Ishikawa (cell line): ENCODE measurements at regions not wholly inside any gene's neighbourhood (a gene's known extent, or its start where the extent isn't known, plus 50 kb on each side); places are given as distances from the start of the nearest gene placed in this dataset.

ENCODE experiments used
- CEBPB ChIP-seq: IDR thresholded peaks from 2 replicates; pipeline ENCODE4 v1.6.1; 2012
- CREB1 ChIP-seq: IDR thresholded peaks from 2 replicates; pipeline ENCODE4 v1.6.1; 2012; ENCODE audit warnings: low read depth
- EGR1 ChIP-seq: IDR thresholded peaks from 2 replicates; pipeline ENCODE4 v1.6.1; 2012
- EP300 ChIP-seq: IDR thresholded peaks from 2 replicates; pipeline ENCODE4 v1.6.1; 2012; ENCODE audit warnings: borderline replicate concordance
- FOXM1 ChIP-seq: IDR thresholded peaks from 2 replicates; pipeline ENCODE4 v1.6.1; 2012; ENCODE audit warnings: low read depth, borderline replicate concordance
- NFIC ChIP-seq: IDR thresholded peaks from 2 replicates; pipeline ENCODE4 v1.6.1; 2012
- RAD21 ChIP-seq: IDR thresholded peaks from 2 replicates; pipeline ENCODE4 v1.6.1; 2012; ENCODE audit warnings: low read depth
- TAF1 ChIP-seq: IDR thresholded peaks from 2 replicates; pipeline ENCODE4 v1.6.1; 2012; ENCODE audit warnings: low read depth, mild to moderate bottlenecking
- TCF12 ChIP-seq: IDR thresholded peaks from 2 replicates; pipeline ENCODE4 v1.6.1; 2012; ENCODE audit warnings: low read depth
- TEAD4 ChIP-seq: IDR thresholded peaks from 2 replicates; pipeline ENCODE4 v1.6.1; 2012
- YY1 ChIP-seq: IDR thresholded peaks from 2 replicates; pipeline ENCODE4 v1.6.1; 2012; ENCODE audit warnings: low read depth
- ZBTB7A ChIP-seq: IDR thresholded peaks from 2 replicates; pipeline ENCODE4 v1.6.1; 2012; ENCODE audit warnings: low read depth
- TF ChIP-seq, protein P1 (sequence below): IDR thresholded peaks from 2 replicates; pipeline ENCODE4 v1.6.1; 2012
- TF ChIP-seq, protein P2 (sequence below): IDR thresholded peaks from 2 replicates; pipeline ENCODE4 v1.6.1; 2012; ENCODE audit warnings: low read depth, mild to moderate bottlenecking
- TF ChIP-seq, protein P3 (sequence below): IDR thresholded peaks from 2 replicates; pipeline ENCODE4 v1.6.1; 2012

DNA sequence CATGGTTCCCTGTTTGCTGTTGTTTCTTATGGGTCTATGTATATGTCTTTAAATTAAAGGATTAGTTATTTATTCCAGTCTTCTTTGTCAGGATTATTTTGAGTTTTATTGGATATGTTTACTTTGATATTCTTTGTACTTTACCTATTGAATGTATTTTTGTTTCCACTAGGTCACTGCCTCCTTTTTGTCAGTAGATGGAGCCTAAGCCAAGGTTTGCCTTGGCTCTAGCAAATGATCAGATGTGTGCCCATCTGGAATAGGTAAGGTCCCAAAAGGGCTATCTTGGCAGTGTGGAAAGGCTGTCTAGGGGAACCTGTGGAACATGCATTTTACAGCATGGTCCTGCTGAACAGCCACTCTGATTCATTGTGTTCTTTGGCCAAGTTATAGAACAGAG is 337.3 kb upstream of the GHITM start:
- TF ChIP-seq, protein P1, sequence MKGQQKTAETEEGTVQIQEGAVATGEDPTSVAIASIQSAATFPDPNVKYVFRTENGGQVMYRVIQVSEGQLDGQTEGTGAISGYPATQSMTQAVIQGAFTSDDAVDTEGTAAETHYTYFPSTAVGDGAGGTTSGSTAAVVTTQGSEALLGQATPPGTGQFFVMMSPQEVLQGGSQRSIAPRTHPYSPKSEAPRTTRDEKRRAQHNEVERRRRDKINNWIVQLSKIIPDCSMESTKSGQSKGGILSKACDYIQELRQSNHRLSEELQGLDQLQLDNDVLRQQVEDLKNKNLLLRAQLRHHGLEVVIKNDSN, result no peak
- TF ChIP-seq FOXM1, result no peak
- TF ChIP-seq TAF1, result no peak
- no peak for TF ChIP-seq RAD21
- no peak for TF ChIP-seq CREB1
- no peak for TF ChIP-seq EGR1
- no peak for TF ChIP-seq EP300
- no peak for TF ChIP-seq NFIC
- TF ChIP-seq, protein P2, sequence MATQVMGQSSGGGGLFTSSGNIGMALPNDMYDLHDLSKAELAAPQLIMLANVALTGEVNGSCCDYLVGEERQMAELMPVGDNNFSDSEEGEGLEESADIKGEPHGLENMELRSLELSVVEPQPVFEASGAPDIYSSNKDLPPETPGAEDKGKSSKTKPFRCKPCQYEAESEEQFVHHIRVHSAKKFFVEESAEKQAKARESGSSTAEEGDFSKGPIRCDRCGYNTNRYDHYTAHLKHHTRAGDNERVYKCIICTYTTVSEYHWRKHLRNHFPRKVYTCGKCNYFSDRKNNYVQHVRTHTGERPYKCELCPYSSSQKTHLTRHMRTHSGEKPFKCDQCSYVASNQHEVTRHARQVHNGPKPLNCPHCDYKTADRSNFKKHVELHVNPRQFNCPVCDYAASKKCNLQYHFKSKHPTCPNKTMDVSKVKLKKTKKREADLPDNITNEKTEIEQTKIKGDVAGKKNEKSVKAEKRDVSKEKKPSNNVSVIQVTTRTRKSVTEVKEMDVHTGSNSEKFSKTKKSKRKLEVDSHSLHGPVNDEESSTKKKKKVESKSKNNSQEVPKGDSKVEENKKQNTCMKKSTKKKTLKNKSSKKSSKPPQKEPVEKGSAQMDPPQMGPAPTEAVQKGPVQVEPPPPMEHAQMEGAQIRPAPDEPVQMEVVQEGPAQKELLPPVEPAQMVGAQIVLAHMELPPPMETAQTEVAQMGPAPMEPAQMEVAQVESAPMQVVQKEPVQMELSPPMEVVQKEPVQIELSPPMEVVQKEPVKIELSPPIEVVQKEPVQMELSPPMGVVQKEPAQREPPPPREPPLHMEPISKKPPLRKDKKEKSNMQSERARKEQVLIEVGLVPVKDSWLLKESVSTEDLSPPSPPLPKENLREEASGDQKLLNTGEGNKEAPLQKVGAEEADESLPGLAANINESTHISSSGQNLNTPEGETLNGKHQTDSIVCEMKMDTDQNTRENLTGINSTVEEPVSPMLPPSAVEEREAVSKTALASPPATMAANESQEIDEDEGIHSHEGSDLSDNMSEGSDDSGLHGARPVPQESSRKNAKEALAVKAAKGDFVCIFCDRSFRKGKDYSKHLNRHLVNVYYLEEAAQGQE, result no peak
- TF ChIP-seq ZBTB7A, result no peak
- TF ChIP-seq, protein P3, sequence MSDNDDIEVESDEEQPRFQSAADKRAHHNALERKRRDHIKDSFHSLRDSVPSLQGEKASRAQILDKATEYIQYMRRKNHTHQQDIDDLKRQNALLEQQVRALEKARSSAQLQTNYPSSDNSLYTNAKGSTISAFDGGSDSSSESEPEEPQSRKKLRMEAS, result no peak
- TF ChIP-seq YY1, result no peak
- no peak for TF ChIP-seq CEBPB
- no peak for TF ChIP-seq TCF12
- TF ChIP-seq TEAD4, result no peak

DNA sequence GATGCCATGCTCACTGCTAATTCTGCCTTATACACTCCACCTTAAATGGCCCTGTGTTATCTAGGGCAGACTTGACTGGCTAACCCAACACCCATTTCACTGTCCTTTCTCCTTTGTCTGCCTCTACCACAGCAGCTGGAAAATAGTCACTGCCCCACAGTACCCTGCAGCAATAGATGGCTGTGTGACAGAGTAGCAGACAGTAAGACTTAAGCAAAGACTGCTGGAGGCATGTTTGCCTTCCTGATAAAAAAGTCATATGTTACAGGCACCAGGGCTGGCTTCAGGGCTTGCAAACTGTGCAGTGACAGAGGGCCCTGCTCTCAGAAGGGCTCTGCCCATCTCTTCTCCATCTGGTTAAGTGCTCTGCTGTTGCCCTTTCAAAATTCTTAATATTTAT is 332.6 kb upstream of the GHITM start:
- TF ChIP-seq, protein P3, result no peak
- TF ChIP-seq NFIC (no peak), YY1 (no peak), EGR1 (no peak), EP300 (no peak), FOXM1 (no peak), TAF1 (no peak), RAD21 (no peak), CREB1 (no peak), TEAD4 (no peak), TCF12 (no peak), CEBPB (no peak), ZBTB7A (no peak)
- TF ChIP-seq, protein P1, result no peak
- TF ChIP-seq, protein P2, result no peak

DNA sequence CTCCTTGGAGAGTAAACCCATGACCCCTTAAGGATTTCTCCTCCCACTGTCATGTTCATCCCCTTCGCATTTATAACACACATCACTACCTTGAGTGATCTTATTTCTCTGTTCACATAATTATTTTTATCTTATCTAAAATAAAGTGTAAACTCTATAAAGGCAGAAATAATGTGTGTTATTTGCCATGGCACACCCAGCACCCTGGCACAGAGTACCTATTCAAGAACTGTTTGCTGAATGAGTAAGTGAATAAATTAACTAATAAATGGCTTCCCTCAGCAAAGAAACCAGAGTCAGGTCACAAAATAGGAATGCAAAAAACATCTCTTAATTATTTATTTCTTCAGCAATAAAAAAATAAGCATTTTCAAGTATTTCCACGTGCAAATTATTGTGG is 330.3 kb upstream of the GHITM start:
- no peak for TF ChIP-seq YY1
- no peak for TF ChIP-seq RAD21
- TF ChIP-seq, protein P3, result no peak
- TF ChIP-seq EP300, result no peak
- no peak for TF ChIP-seq TAF1
- TF ChIP-seq CREB1, result no peak
- TF ChIP-seq NFIC, result no peak
- TF ChIP-seq ZBTB7A, result no peak
- TF ChIP-seq TEAD4, result no peak
- TF ChIP-seq, protein P1, result no peak
- TF ChIP-seq, protein P2, result no peak

DNA sequence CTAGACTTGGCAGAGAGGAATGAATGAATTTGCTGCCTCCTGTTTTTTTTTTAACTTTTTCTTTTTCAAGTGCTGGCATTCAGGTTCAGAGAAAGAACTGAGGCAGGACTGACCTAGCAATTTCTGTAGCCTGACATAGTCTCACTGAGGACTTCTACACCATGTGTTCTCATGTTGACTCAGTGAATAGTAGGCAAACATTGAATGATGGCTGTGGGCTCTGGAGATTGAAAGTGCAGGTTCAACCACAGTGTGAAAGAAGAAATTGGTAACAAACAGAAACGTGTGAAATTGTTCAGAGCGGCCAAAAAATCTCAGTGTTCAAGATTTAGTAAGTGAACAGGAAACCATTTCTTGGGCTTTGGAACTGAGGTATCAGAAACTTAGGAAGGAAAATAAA is 322.4 kb upstream of the GHITM start:
- TF ChIP-seq, protein P3, result no peak
- no peak for TF ChIP-seq TEAD4
- no peak for TF ChIP-seq EP300
- TF ChIP-seq TAF1, result no peak
- TF ChIP-seq TCF12, result no peak
- TF ChIP-seq EGR1, result no peak
- no peak for TF ChIP-seq FOXM1
- TF ChIP-seq, protein P1, result no peak
- no peak for TF ChIP-seq YY1
- TF ChIP-seq CEBPB, result no peak
- TF ChIP-seq CREB1, result no peak
- TF ChIP-seq, protein P2, result no peak
- no peak for TF ChIP-seq RAD21
- TF ChIP-seq ZBTB7A, result no peak
- no peak for TF ChIP-seq NFIC
